GM23338 (cell line): ENCODE measurements at regions not wholly inside any gene's neighbourhood (a gene's known extent, or its start where the extent isn't known, plus 50 kb on each side); places are given as distances from the start of the nearest gene placed in this dataset.

Experiments used
- EZH2 ChIP-seq: fragments of 200-600 bp; sonication (generic); IDR thresholded peaks from one replicate; pipeline ENCODE4 v1.8.0; 2017; ENCODE audit warnings: antibody characterized with exemption, mild to moderate bottlenecking, low read depth; ENCODE audit not compliant: unreplicated experiment
- EZH2phosphoT487 ChIP-seq: fragments of 200-600 bp; sonication (generic); IDR thresholded peaks from one replicate; pipeline ENCODE4 v1.8.1; 2018; ENCODE audit warnings: antibody characterized with exemption; ENCODE audit not compliant: unreplicated experiment
- ZNF331 ChIP-seq: fragments of 250-450 bp; sonication (Bioruptor Pico); IDR thresholded peaks from 2 replicates; pipeline ENCODE4 v1.5.0; 2020; ENCODE audit warnings: low read depth, mild to moderate bottlenecking, moderate library complexity
- TF ChIP-seq, protein P1 (sequence below): IDR thresholded peaks from one replicate; pipeline ENCODE4 v1.6.1; 2018; ENCODE audit warnings: antibody characterized with exemption; ENCODE audit not compliant: unreplicated experiment

DNA sequence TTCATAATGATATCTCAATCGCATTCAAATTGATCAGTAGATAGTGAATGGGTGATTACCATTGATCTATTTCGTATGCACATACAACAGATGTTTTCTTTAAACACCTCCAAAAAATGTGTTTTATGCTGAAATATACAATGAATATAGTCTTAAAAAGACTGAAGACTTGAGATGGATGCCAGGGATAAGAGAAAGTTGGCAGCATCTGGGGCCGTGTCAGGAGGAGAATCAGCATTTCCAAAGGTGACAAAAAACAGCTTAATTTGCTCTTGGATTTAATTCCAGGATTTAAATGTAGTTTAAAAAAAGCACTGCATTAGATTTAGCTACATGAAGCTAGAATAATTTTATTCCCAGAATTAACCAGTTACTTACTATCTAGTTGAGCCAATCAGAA, 199.7 kb upstream of the CNTN3 start:
- no peak for TF ChIP-seq ZNF331 (CRISPR knock-in tag)
- no peak for TF ChIP-seq EZH2
- TF ChIP-seq, protein P1, sequence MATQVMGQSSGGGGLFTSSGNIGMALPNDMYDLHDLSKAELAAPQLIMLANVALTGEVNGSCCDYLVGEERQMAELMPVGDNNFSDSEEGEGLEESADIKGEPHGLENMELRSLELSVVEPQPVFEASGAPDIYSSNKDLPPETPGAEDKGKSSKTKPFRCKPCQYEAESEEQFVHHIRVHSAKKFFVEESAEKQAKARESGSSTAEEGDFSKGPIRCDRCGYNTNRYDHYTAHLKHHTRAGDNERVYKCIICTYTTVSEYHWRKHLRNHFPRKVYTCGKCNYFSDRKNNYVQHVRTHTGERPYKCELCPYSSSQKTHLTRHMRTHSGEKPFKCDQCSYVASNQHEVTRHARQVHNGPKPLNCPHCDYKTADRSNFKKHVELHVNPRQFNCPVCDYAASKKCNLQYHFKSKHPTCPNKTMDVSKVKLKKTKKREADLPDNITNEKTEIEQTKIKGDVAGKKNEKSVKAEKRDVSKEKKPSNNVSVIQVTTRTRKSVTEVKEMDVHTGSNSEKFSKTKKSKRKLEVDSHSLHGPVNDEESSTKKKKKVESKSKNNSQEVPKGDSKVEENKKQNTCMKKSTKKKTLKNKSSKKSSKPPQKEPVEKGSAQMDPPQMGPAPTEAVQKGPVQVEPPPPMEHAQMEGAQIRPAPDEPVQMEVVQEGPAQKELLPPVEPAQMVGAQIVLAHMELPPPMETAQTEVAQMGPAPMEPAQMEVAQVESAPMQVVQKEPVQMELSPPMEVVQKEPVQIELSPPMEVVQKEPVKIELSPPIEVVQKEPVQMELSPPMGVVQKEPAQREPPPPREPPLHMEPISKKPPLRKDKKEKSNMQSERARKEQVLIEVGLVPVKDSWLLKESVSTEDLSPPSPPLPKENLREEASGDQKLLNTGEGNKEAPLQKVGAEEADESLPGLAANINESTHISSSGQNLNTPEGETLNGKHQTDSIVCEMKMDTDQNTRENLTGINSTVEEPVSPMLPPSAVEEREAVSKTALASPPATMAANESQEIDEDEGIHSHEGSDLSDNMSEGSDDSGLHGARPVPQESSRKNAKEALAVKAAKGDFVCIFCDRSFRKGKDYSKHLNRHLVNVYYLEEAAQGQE: no peak
- TF ChIP-seq EZH2phosphoT487: no peak
